Skeletal muscle satellite cell (primary cell): ENCODE measurements at regions not wholly inside any gene's neighbourhood (a gene's known extent, or its start where the extent isn't known, plus 50 kb on each side); places are given as distances from the start of the nearest gene placed in this dataset.
A peak's percentile ranks its signal among the peaks of the same experiment; 100 is the strongest.

Experiments
- H3K27me3 ChIP-seq: 2 replicates; pipeline ENCODE4 v1.7.0; 2013; ENCODE audit warnings: low read length; ENCODE audit not compliant: control insufficient read depth, insufficient read depth
- H3K36me3 ChIP-seq: 2 replicates; pipeline ENCODE4 v1.7.0; 2013; ENCODE audit warnings: mild to moderate bottlenecking, control low read depth, low read length; ENCODE audit not compliant: insufficient read depth
- H3K4me1 ChIP-seq: 2 replicates; pipeline ENCODE4 v1.7.0; 2013; ENCODE audit warnings: low read length; ENCODE audit not compliant: control insufficient read depth, insufficient read depth
- H3K4me2 ChIP-seq: 2 replicates; pipeline ENCODE4 v1.7.0; 2013; ENCODE audit warnings: mild to moderate bottlenecking, low read length
- H3K4me3 ChIP-seq: 2 replicates; pipeline ENCODE4 v1.7.0; 2013; ENCODE audit warnings: low read length
- H3K9ac ChIP-seq: 2 replicates; pipeline ENCODE4 v1.7.0; 2013; ENCODE audit warnings: mild to moderate bottlenecking, low read depth, low read length, moderate library complexity
- H3K9me3 ChIP-seq: replicated peaks from 2 replicates; pipeline ENCODE4 v1.7.0; 2013; ENCODE audit warnings: mild to moderate bottlenecking, control low read depth, low read length

- no peak overlapping the region for H3K4me2 ChIP-seq
- no peak overlapping the region for H3K9ac ChIP-seq
- H3K27me3 ChIP-seq: no peaks in the 10 kb centered on the region
- H3K36me3 ChIP-seq: no peaks in the 10 kb centered on the region
- H3K4me3 ChIP-seq: no peak overlapping the region
- H3K9me3 ChIP-seq: no peaks in the 10 kb centered on the region
- no peaks in the 10 kb centered on the region for H3K4me1 ChIP-seq
Observed at GRCh38 chr12:30072824-30073223, 289.1 kb upstream of the TMTC1 start.

DNA sequence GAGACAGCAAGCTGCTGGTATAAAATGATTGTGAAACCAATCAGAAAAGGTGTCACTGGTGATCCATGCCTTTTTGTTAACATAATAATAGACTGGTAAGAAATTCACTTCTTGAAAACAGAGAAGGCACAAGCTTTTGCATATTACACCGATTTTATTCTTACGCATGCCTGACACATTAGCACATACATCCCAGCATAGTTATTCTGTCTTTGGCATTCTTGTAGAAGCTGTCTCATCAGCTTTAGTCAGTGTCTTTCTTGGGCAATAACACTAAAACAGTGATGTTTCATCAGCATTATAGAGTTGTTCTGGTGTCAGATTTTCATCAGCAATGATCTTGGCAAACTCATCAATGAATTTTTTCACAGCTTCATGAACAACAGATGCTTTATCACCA, 283.4 kb upstream of the TMTC1 start:
- Histone ChIP-seq H3K27me3 (no peaks in the 10 kb centered on the region), H3K4me1 (no peaks in the 10 kb centered on the region), H3K9ac (no peak overlapping the region), H3K36me3 (no peaks in the 10 kb centered on the region), H3K4me2 (no peak overlapping the region), H3K4me3 (no peak overlapping the region), H3K9me3 (no peaks in the 10 kb centered on the region)

DNA sequence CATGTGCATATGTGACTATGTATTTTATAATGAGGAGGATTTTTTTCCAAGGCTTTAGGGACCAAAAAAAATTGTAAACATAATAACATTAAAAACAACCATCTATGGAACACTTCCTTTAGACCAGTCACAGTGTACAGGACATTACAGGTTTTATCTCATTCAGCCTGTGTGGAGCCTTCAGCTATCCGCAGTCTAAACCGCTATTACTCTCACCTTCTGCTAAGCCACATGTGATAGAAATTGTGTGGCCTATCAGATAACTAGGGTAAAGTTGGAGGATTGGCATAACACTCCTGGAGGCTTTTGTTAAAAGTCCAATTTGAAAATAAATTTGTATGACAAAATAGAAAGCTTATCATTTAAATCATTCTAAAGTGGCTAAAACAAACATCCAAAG, 281.2 kb upstream of the TMTC1 start:
- Histone ChIP-seq H3K9ac (no peak overlapping the region), H3K36me3 (no peaks in the 10 kb centered on the region), H3K9me3 (no peaks in the 10 kb centered on the region), H3K4me3 (no peak overlapping the region), H3K27me3 (no peaks in the 10 kb centered on the region), H3K4me2 (no peak overlapping the region), H3K4me1 (no peaks in the 10 kb centered on the region)

DNA sequence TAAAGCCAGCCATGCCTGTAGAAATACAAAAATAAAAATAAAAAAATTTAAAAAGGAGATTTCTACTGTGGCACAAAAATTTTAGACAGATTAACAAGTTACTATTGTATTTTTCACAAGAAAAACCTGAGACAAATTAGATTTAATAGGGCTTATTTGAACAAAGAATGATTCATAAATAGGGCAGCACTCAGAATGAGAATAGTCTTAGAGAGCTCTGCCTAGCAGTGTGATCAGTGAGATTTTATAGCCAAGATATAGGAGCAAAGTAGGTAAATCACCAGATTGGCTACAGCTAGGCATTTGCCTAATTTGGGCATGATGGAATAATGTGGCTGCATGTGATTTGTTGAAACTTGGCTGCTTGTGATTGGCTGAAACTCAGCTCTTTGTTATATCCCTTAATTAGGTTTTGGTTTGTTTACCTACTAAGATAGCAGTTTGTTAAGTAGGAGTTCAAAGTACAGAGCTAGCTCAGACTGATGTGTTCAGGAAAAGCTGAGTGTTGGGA, 279.7 kb upstream of the TMTC1 start:
- no peaks in the 10 kb centered on the region for H3K4me1 ChIP-seq
- no peak overlapping the region for H3K4me2 ChIP-seq
- H3K9ac ChIP-seq: no peak overlapping the region
- no peaks in the 10 kb centered on the region for H3K27me3 ChIP-seq
- no peak overlapping the region for H3K4me3 ChIP-seq
- no peaks in the 10 kb centered on the region for H3K9me3 ChIP-seq
- H3K36me3 ChIP-seq: no peaks in the 10 kb centered on the region

DNA sequence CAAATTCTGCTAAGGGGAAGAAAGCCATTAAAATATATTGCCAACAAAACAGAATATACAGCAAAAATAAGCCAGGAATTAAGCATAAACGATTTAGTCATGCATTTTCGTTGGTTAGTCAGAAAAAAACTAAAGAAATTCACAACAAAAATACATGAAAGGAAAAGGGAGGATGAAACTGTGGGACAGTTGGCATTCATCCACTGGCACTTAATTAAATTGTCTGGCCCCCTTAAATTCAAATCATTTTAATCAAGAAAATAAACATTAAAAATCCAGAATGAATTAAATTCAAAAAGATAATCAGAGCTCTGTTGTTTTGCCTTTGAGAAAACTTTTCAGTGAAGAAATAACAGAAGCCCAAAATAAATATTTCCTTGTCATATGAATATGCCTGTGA, 264.6 kb upstream of the TMTC1 start:
- Histone ChIP-seq H3K4me3 (no peak overlapping the region), H3K4me2 (peak overlapping the region; percentile 68), H3K36me3 (no peaks in the 10 kb centered on the region), H3K27me3 (no peaks in the 10 kb centered on the region), H3K9ac (no peak overlapping the region), H3K4me1 (peaks cover 39% of the 10 kb centered on the region), H3K9me3 (no peaks in the 10 kb centered on the region)

- H3K4me2 ChIP-seq: peak overlapping the region; percentile 68
- H3K4me3 ChIP-seq: peak overlapping the region; percentile 24
- no peaks in the 10 kb centered on the region for H3K36me3 ChIP-seq
- H3K4me1 ChIP-seq: peaks cover 43% of the 10 kb centered on the region
- no peaks in the 10 kb centered on the region for H3K27me3 ChIP-seq
- peak overlapping the region; percentile 19 for H3K9ac ChIP-seq
- no peaks in the 10 kb centered on the region for H3K9me3 ChIP-seq
Observed at GRCh38 chr12:30047516-30048254, 263.9 kb upstream of the TMTC1 start.

DNA sequence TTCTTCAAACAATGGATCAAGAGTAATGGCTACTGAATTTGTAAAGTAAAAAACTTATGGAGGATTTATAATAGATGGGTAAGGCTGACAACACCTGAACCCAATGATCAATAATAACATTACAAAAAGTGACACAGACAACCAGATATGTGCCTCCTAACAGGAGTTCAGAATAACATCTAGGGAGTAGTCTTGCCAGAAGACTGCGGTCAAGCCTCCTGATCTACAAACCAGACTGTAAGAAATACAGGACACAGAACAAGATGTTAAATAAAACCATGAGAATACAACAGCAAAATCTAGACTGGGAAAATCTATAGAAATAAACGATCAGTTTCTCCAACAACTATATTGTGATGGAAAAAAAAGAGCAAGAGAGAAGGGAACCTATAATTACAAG, 262.6 kb upstream of the TMTC1 start:
- H3K4me2 ChIP-seq: no peak overlapping the region
- H3K9ac ChIP-seq: no peak overlapping the region
- no peak overlapping the region for H3K4me3 ChIP-seq
- no peaks in the 10 kb centered on the region for H3K27me3 ChIP-seq
- no peaks in the 10 kb centered on the region for H3K36me3 ChIP-seq
- peaks cover 43% of the 10 kb centered on the region for H3K4me1 ChIP-seq
- H3K9me3 ChIP-seq: no peaks in the 10 kb centered on the region

- Histone ChIP-seq H3K36me3 (no peaks in the 10 kb centered on the region), H3K4me2 (no peak overlapping the region), H3K4me3 (no peak overlapping the region), H3K9ac (no peak overlapping the region), H3K9me3 (no peaks in the 10 kb centered on the region), H3K27me3 (no peaks in the 10 kb centered on the region), H3K4me1 (peaks cover 43% of the 10 kb centered on the region)
Observed at GRCh38 chr12:30045171-30045570, 261.4 kb upstream of the TMTC1 start.

DNA sequence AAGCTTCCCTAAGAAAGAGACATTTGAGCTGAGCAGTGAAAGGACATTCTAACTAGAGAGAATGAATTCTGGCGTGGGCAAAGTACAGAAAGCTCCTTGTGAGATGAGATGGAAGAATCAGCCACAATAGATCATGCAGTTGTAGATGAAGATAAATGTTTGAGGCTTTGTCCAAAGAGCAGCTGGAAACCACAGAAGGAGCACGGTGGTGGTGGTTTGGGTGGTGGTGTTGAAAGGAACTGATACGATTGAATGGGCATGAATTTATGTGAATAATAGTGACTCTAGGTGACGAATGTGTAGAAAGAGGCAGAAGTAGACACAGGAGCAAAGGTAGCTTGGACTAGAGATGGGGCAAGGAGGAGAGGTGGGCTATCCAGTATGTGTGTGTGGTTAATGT, 260.5 kb upstream of the TMTC1 start:
- H3K4me1 ChIP-seq: peaks cover 43% of the 10 kb centered on the region
- H3K27me3 ChIP-seq: no peaks in the 10 kb centered on the region
- H3K36me3 ChIP-seq: no peaks in the 10 kb centered on the region
- H3K4me3 ChIP-seq: no peak overlapping the region
- no peaks in the 10 kb centered on the region for H3K9me3 ChIP-seq
- no peak overlapping the region for H3K9ac ChIP-seq
- H3K4me2 ChIP-seq: no peak overlapping the region

DNA sequence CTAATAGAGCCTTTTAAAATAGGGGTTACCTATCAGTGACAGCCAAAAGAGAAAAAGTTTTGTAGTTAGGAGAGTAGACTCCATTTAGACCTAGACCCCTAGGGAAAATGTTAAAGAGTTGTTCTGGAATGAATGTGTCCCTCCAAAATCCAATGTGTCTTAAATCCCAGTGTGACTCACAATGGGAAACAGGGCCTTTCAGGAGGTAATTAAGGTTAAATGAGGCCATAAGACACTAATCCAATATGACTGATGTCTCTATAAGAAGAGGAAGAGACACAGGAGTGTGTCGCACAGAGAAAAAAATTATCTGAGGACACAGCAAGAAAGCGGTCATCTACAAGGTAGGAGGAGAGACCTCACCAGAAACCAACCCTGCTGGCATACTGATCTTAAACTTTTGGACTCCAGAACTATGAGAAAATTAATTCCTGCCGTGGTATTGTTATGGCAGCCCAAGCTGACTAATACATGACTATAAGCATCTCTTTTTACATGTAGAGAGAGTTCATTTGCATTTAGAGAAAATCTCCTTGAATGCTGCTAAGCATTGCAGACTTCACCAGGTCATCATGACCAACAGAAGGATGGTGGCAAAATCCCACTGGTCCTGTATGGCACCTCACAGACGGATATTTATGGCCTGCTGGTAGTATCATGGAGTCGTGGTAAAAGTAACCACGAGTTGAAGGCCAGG, 259.6 kb upstream of the TMTC1 start:
- no peak overlapping the region for H3K4me2 ChIP-seq
- no peak overlapping the region for H3K9ac ChIP-seq
- H3K4me3 ChIP-seq: no peak overlapping the region
- H3K9me3 ChIP-seq: no peaks in the 10 kb centered on the region
- H3K36me3 ChIP-seq: no peaks in the 10 kb centered on the region
- H3K4me1 ChIP-seq: peaks cover 35% of the 10 kb centered on the region
- no peaks in the 10 kb centered on the region for H3K27me3 ChIP-seq

GRCh38 chr12:30041096-30041495, 257.4 kb upstream of the TMTC1 start:
- H3K9ac ChIP-seq: no peak overlapping the region
- peaks cover 14% of the 10 kb centered on the region for H3K4me1 ChIP-seq
- no peaks in the 10 kb centered on the region for H3K27me3 ChIP-seq
- no peaks in the 10 kb centered on the region for H3K36me3 ChIP-seq
- H3K4me2 ChIP-seq: no peak overlapping the region
- H3K9me3 ChIP-seq: no peaks in the 10 kb centered on the region
- H3K4me3 ChIP-seq: no peak overlapping the region
